MCF 10A (cell line): ENCODE measurements at regions not wholly inside any gene's neighbourhood (a gene's known extent, or its start where the extent isn't known, plus 50 kb on each side); places are given as distances from the start of the nearest gene placed in this dataset.

Experiments
- BruUV-seq: library from RNA; stranded (reverse); fragments of 400-500 nt; replicated peaks from 2 replicates; lab custom pipeline; 2021; lab: Mats Ljungman, UMichigan
- CTCF ChIA-PET: fragments of 300-600 bp; sonication (Branson Sonifier 250); formaldehyde crosslinking; extraction: SDS; loops from one replicate; lab custom pipeline; 2021; ENCODE audit warnings: antibody characterized with exemption, inconsistent platforms; lab: Yijun Ruan, JAX
- POLR2A ChIA-PET: fragments of 300-600, 350-650 bp; sonication (Branson Sonifier 250); formaldehyde crosslinking; extraction: SDS; loops from one replicate; lab custom pipeline; 2020; ENCODE audit warnings: antibody characterized with exemption, inconsistent platforms; lab: Yijun Ruan, JAX
- DNase-seq: peaks from one replicate; pipeline ENCODE4 v3.0.0-alpha.2; 2018; ENCODE audit not compliant: unreplicated experiment
- H3K27ac Mint-ChIP-seq: one replicate; pipeline ENCODE4 v1.8.0; 2022; ENCODE audit warnings: mild to moderate bottlenecking, low read depth, mixed read lengths; ENCODE audit not compliant: unreplicated experiment
- H3K27me3 Mint-ChIP-seq: one replicate; pipeline ENCODE4 v1.8.0; 2022; ENCODE audit warnings: mixed read lengths; ENCODE audit not compliant: insufficient read depth, unreplicated experiment
- H3K36me3 Mint-ChIP-seq: one replicate; pipeline ENCODE4 v1.8.0; 2022; ENCODE audit warnings: mild to moderate bottlenecking, moderate library complexity, mixed read lengths; ENCODE audit not compliant: insufficient read depth, unreplicated experiment
- H3K4me1 Mint-ChIP-seq: one replicate; pipeline ENCODE4 v1.8.0; 2022; ENCODE audit warnings: mixed read lengths; ENCODE audit not compliant: insufficient read depth, unreplicated experiment
- H3K4me3 Mint-ChIP-seq: one replicate; pipeline ENCODE4 v1.8.0; 2022; ENCODE audit warnings: mild to moderate bottlenecking, moderate library complexity, mixed read lengths; ENCODE audit not compliant: unreplicated experiment
- H3K9me3 Mint-ChIP-seq: one replicate; pipeline ENCODE4 v1.8.0; 2022; ENCODE audit warnings: mixed read lengths; ENCODE audit not compliant: unreplicated experiment
- intact Hi-C: fragments of 100-400 bp; cut with micrococcal nuclease; formaldehyde crosslinking; loops from 2 replicates; pipeline ENCODE4 v1.14.1; 2022
- TF ChIP-seq, protein P1 (sequence below): fragments of 200-600 bp; IDR thresholded peaks from one replicate; pipeline ENCODE4 v1.8.0; 2022; ENCODE audit warnings: antibody characterized with exemption, mild to moderate bottlenecking; ENCODE audit not compliant: unreplicated experiment

DNA sequence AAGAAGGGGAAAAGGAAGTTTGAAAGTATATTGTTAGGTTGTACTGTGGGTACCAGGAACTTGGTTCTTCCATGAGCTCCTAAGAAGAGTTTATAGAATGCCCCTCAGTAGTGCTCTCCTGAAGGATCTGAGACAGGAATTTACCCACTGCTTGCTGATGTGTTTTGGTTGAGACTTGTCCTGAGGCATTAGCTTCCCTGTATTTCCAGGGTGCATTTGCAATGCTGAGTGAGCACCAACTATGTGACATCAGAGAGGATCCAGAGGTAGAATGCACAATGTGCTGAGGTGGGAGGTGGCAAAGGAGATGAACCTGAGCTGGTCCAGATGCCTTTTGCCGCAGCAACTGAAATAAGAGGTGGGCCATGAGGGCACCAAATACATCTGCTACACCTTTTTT is 64.3 kb upstream of the LRRC3B start:
- no peak overlapping the region for H3K27ac Mint-ChIP-seq
- no TSS peak for BruUV-seq
- H3K36me3 Mint-ChIP-seq: no peaks in the 10 kb centered on the region
- DNase-seq: no peak
- H3K9me3 Mint-ChIP-seq: no peaks in the 10 kb centered on the region
- H3K4me3 Mint-ChIP-seq: no peak overlapping the region
- H3K27me3 Mint-ChIP-seq: no peaks in the 10 kb centered on the region
- no peaks in the 10 kb centered on the region for H3K4me1 Mint-ChIP-seq
- intact Hi-C loops: no loop called here
- POLR2A ChIA-PET: interaction anchor here (0.6 kb wide), 1 partner anchor 254 kb away, joined by 3 read pairs; no protein-coding TSS in a partner anchor
- TF ChIP-seq, protein P1, sequence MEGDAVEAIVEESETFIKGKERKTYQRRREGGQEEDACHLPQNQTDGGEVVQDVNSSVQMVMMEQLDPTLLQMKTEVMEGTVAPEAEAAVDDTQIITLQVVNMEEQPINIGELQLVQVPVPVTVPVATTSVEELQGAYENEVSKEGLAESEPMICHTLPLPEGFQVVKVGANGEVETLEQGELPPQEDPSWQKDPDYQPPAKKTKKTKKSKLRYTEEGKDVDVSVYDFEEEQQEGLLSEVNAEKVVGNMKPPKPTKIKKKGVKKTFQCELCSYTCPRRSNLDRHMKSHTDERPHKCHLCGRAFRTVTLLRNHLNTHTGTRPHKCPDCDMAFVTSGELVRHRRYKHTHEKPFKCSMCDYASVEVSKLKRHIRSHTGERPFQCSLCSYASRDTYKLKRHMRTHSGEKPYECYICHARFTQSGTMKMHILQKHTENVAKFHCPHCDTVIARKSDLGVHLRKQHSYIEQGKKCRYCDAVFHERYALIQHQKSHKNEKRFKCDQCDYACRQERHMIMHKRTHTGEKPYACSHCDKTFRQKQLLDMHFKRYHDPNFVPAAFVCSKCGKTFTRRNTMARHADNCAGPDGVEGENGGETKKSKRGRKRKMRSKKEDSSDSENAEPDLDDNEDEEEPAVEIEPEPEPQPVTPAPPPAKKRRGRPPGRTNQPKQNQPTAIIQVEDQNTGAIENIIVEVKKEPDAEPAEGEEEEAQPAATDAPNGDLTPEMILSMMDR: no peak
- CTCF ChIA-PET: no interaction called here

GRCh38 chr3:26559227-26559626 is 63.3 kb upstream of the LRRC3B start:
- ChIA-PET POLR2A (no interaction called here), CTCF (no interaction called here)
- BruUV-seq: no TSS peak
- intact Hi-C loops: no loop called here
- H3K4me3 Mint-ChIP-seq: no peak overlapping the region
- no peaks in the 10 kb centered on the region for H3K36me3 Mint-ChIP-seq
- no peak for DNase-seq
- no peaks in the 10 kb centered on the region for H3K9me3 Mint-ChIP-seq
- no peaks in the 10 kb centered on the region for H3K27me3 Mint-ChIP-seq
- no peak overlapping the region for H3K27ac Mint-ChIP-seq
- TF ChIP-seq, protein P1: no peak
- no peaks in the 10 kb centered on the region for H3K4me1 Mint-ChIP-seq

DNA sequence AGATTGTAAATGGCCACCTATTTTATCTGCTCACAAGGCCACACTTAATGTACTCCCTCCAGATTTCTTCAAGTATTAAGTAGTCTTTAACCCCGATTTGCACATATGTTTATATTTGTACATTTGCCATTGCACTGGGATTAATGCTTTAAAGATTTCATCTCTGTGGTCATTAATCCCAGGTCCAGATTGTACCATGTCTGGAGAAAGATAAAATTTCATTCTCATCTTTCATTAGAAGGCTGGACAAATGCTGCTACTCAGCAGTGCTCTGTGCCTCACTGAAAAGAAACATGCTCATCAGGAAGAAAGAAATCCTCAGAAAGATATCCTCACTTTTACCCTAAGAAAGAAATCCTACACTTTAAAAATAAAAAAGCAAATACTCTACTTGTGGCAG is 62.5 kb upstream of the LRRC3B start:
- Mint-ChIP-seq H3K4me1 (no peaks in the 10 kb centered on the region), H3K36me3 (no peaks in the 10 kb centered on the region), H3K9me3 (no peaks in the 10 kb centered on the region), H3K27me3 (no peaks in the 10 kb centered on the region), H3K4me3 (no peak overlapping the region), H3K27ac (no peak overlapping the region)
- no TSS peak for BruUV-seq
- POLR2A ChIA-PET: no interaction called here
- DNase-seq: no peak
- intact Hi-C loops: no loop called here
- CTCF ChIA-PET: no interaction called here
- TF ChIP-seq, protein P1: no peak

- no peaks in the 10 kb centered on the region for H3K9me3 Mint-ChIP-seq
- no TSS peak for BruUV-seq
- DNase-seq: no peak
- POLR2A ChIA-PET: interaction anchor here (0.6 kb wide), 1 partner anchor 124 kb away, joined by 3 read pairs; no protein-coding TSS in a partner anchor
- CTCF ChIA-PET: no interaction called here
- intact Hi-C loops: no loop called here
- H3K4me3 Mint-ChIP-seq: no peak overlapping the region
- H3K27ac Mint-ChIP-seq: no peak overlapping the region
- no peaks in the 10 kb centered on the region for H3K36me3 Mint-ChIP-seq
- H3K27me3 Mint-ChIP-seq: no peaks in the 10 kb centered on the region
- TF ChIP-seq, protein P1: no peak
- H3K4me1 Mint-ChIP-seq: no peaks in the 10 kb centered on the region
Measured at GRCh38 chr3:26562021-26562768, 60.4 kb upstream of the LRRC3B start.
